Right lobe of liver (tissue), 6 donors: ENCODE measurements at regions not wholly inside any gene's neighbourhood (a gene's known extent, or its start where the extent isn't known, plus 50 kb on each side); places are given as distances from the start of the nearest gene placed in this dataset.

Experiments
- ATAC-seq, 4 donors: fragments of 200-7000 bp; cut with Tn5 transposase; one replicate each; pipeline ENCODE4 v1.9.1; 2020; ENCODE audit warnings: mild to moderate bottlenecking in 4 of 4, moderate library complexity in 4 of 4
- DNase-seq, 3 donors: peaks; one replicate each; pipeline ENCODE4 v3.0.0-alpha.2; 2020
- H3K27ac ChIP-seq, 3 donors: fragments of 200-600 bp; one replicate each; pipeline ENCODE4 v1.8.0; 2022
- H3K27me3 ChIP-seq, 2 donors: fragments of 200-600 bp; one replicate each; pipeline ENCODE4 v1.8.0; 2022
- H3K36me3 ChIP-seq, 4 donors: fragments of 200-600 bp; sonication (generic) in 1 of 4; one replicate each; pipeline versions ENCODE4 v1.5.1 to v1.8.0; 2017 to 2022; ENCODE audit warnings: control low read depth in 1 of 4
- H3K4me1 ChIP-seq, 4 donors: fragments of 200-600 bp; sonication (generic) in 1 of 4; one replicate each; pipeline versions ENCODE4 v1.5.1 to v1.8.0; 2017 to 2022; ENCODE audit warnings: control low read depth in 1 of 4
- H3K4me3 ChIP-seq, 3 donors: fragments of 200-600 bp; one replicate each; pipeline ENCODE4 v1.8.0; 2022
- H3K9me3 ChIP-seq, 4 donors: fragments of 200-600 bp; sonication (generic) in 1 of 4; one replicate each; pipeline versions ENCODE4 v1.5.1 to v1.8.0; 2017 to 2022; ENCODE audit warnings: control low read depth in 1 of 4
- POLR2A ChIP-seq: fragments of 450-650 bp; IDR thresholded peaks from one replicate; pipeline ENCODE4 v1.6.1; 2017; ENCODE audit warnings: antibody characterized with exemption, mild to moderate bottlenecking
- WGBS: methylation state at CpG from one replicate; pipeline ENCODE4 v1.1.6; 2018; ENCODE audit warnings: low coverage, low lambda C conversion rate; ENCODE audit not compliant: insufficient coverage; ENCODE audit errors: missing lambda C conversion rate; 5-methylcytosine and 5-hydroxymethylcytosine counted together
- intact Hi-C, 2 donors: fragments of 100-400 bp; cut with DNase I; formaldehyde crosslinking; loops; one replicate each; pipeline versions ENCODE4 v1.11.2 to v1.14.1; 2022
- TF ChIP-seq, protein P1 (sequence below), 4 donors: fragments of 200-600 bp in 3 of 4; fragments of 450-650 bp in 1 of 4; IDR thresholded peaks; one replicate each; pipeline versions ENCODE4 v1.5.1 to v1.8.0; 2016 to 2022; ENCODE audit warnings: antibody characterized with exemption in 4 of 4, mild to moderate bottlenecking in 2 of 4
- donor health status: DM: no; HTN: yes; CAD: no.
- donor health status: DM: no; HTN: no; CAD: no.
- donor health status: DM: no; HTN: no; CAD: no.
- donor health status: DM: no; HTN: yes; CAD: no.
- donor health status: DM: no; HTN: yes; CAD: no.

DNA sequence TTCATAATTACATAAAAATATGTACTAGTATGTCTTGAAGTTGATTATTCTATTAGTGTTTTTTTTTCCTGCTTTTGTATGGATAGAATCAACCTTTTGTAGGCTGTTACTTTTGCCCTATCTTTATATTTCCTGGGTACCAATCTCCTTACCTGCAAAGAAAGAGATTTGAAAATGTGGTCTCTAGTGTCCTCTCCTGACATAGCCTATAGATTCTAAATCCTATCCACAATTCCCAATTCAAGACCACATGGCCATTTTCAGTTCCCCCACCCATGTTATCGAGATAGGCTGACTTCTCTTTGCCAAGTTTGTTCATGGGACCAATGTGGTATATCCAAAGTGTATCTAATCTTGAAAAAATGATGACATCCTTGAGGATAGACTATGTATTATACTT is 269.4 kb upstream of the SEMA3D start:
- WGBS = 31% methylated on average over 1 of the region's 1 CpG
- intact Hi-C loops = no loop called here
- TF ChIP-seq, protein P1, sequence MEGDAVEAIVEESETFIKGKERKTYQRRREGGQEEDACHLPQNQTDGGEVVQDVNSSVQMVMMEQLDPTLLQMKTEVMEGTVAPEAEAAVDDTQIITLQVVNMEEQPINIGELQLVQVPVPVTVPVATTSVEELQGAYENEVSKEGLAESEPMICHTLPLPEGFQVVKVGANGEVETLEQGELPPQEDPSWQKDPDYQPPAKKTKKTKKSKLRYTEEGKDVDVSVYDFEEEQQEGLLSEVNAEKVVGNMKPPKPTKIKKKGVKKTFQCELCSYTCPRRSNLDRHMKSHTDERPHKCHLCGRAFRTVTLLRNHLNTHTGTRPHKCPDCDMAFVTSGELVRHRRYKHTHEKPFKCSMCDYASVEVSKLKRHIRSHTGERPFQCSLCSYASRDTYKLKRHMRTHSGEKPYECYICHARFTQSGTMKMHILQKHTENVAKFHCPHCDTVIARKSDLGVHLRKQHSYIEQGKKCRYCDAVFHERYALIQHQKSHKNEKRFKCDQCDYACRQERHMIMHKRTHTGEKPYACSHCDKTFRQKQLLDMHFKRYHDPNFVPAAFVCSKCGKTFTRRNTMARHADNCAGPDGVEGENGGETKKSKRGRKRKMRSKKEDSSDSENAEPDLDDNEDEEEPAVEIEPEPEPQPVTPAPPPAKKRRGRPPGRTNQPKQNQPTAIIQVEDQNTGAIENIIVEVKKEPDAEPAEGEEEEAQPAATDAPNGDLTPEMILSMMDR (IDR thresholded peaks at IDR 0.05) = no peak
- no peak for TF ChIP-seq POLR2A

DNA sequence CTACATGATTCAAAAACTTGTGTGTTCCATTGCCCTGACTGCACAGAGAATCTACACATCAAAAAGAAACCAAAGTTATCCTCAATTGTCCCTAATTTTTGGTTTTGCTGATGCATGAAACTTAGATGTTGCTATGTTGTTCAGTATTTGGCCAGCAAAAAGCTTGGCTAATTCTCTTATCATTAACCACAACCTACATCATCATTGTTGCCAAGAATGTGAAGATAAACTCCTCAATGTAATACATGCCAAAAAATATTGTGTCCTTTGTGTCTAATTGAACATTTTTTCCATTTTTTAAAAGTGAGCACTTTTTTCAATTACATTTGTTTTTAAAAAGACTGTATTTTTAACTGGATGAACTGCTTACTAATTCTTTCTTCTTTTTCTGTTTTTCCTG is 268.0 kb upstream of the SEMA3D start:
- Histone ChIP-seq H3K27me3 (no peaks in the 10 kb centered on the region), H3K27ac (no peak overlapping the region), H3K4me3 (no peak overlapping the region), H3K4me1 (no peaks in the 10 kb centered on the region), H3K9me3 (no peaks in the 10 kb centered on the region), H3K36me3 (no peaks in the 10 kb centered on the region)
- no peak for DNase-seq
- intact Hi-C loops = no loop called here
- no peak for ATAC-seq
- TF ChIP-seq, protein P1 (IDR thresholded peaks at IDR 0.05) = no peak
- no peak for TF ChIP-seq POLR2A

More for the DNA sequence above, 269.4 kb upstream of the SEMA3D start:
- H3K36me3 ChIP-seq = no peaks in the 10 kb centered on the region
- no peaks in the 10 kb centered on the region for H3K27me3 ChIP-seq
- ATAC-seq = no peak
- H3K9me3 ChIP-seq = no peaks in the 10 kb centered on the region
- DNase-seq = no peak
- H3K27ac ChIP-seq = no peak overlapping the region
- no peak overlapping the region for H3K4me3 ChIP-seq
- H3K4me1 ChIP-seq = no peaks in the 10 kb centered on the region

- intact Hi-C loops = no loop called here
- no peaks in the 10 kb centered on the region for H3K9me3 ChIP-seq
- H3K4me3 ChIP-seq = no peak overlapping the region
- ATAC-seq = no peak
- no peak for DNase-seq
- TF ChIP-seq POLR2A = no peak
- TF ChIP-seq, protein P1 (IDR thresholded peaks at IDR 0.05) = no peak
- H3K27ac ChIP-seq = no peak overlapping the region
- H3K36me3 ChIP-seq = no peaks in the 10 kb centered on the region
- H3K4me1 ChIP-seq = no peaks in the 10 kb centered on the region
- H3K27me3 ChIP-seq = no peaks in the 10 kb centered on the region
Observed at GRCh38 chr7:85452674-85453073, 265.8 kb upstream of the SEMA3D start.

GRCh38 chr7:85449478-85449877 is 262.6 kb upstream of the SEMA3D start:
- Histone ChIP-seq H3K4me3 (no peak overlapping the region), H3K9me3 (no peaks in the 10 kb centered on the region), H3K27me3 (no peaks in the 10 kb centered on the region), H3K4me1 (no peaks in the 10 kb centered on the region), H3K36me3 (no peaks in the 10 kb centered on the region), H3K27ac (no peak overlapping the region)
- ATAC-seq (no peak), DNase-seq (no peak)
- WGBS = 60% methylated on average over 2 of the region's 3 CpGs
- intact Hi-C loops = no loop called here
- TF ChIP-seq POLR2A = no peak
- TF ChIP-seq, protein P1 (IDR thresholded peaks at IDR 0.05) = no peak

DNA sequence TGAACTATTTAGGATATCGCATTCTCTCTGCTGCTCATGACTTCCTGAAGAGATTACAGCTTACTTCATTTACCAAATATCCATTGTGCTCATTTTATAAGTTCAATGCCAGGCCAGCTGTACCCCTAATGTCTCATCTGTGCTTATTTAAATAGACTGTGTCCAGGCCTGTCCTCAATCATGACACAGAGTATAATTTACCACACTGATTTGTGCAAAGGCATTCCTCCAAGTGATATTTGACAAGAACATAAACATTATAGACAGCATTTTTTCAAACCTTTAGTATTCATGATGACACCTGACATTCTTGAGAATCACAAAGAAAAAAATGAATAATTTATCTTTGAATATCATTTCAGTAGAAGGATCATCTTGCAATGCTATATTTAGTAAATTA is 260.1 kb upstream of the SEMA3D start:
- intact Hi-C loops = no loop called here
- 61% methylated on average over 1 of the region's 1 CpG for WGBS

More for the DNA sequence above, 260.1 kb upstream of the SEMA3D start:
- no peaks in the 10 kb centered on the region for H3K4me1 ChIP-seq
- H3K36me3 ChIP-seq = no peaks in the 10 kb centered on the region
- no peaks in the 10 kb centered on the region for H3K27me3 ChIP-seq
- H3K9me3 ChIP-seq = no peaks in the 10 kb centered on the region
- no peak for TF ChIP-seq POLR2A
- TF ChIP-seq, protein P1 (IDR thresholded peaks at IDR 0.05) = no peak
- H3K27ac ChIP-seq = no peak overlapping the region
- H3K4me3 ChIP-seq = no peak overlapping the region
- no peak for ATAC-seq
- no peak for DNase-seq
